ENCODE measurements at regions not wholly inside any gene's neighbourhood (a gene's known extent, or its start where the extent isn't known, plus 50 kb on each side); places are given as distances from the start of the nearest gene placed in this dataset.

- no peak for DNase-seq
Measured at GRCh38 chr5:68380078-68380477, 164.5 kb downstream of the PIK3R1 start.

- DNase-seq = no peak
Measured at GRCh38 chr5:68381060-68381459, 165.5 kb downstream of the PIK3R1 start.

- DNase-seq = no peak
Measured at GRCh38 chr5:68381909-68382308, 166.4 kb downstream of the PIK3R1 start.

- no peak for DNase-seq
Measured at GRCh38 chr5:68382640-68383039, 167.1 kb downstream of the PIK3R1 start.

- no peak for DNase-seq
Measured at GRCh38 chr5:68383888-68384310, 168.3 kb downstream of the PIK3R1 start.

GRCh38 chr5:68384936-68385594 lies 169.5 kb downstream of the PIK3R1 start:
- DNase-seq = no peak

- DNase-seq = no peak
Measured at GRCh38 chr5:68385936-68386335, 170.4 kb downstream of the PIK3R1 start.

- no peak for DNase-seq
Measured at GRCh38 chr5:68387074-68387796, 171.7 kb downstream of the PIK3R1 start.

GRCh38 chr5:68389618-68390017 lies 174.1 kb downstream of the PIK3R1 start:
- no peak for DNase-seq

- no peak for DNase-seq
Measured at GRCh38 chr5:68392617-68393016, 177.1 kb downstream of the PIK3R1 start.

GRCh38 chr5:68395302-68395701 lies 179.7 kb downstream of the PIK3R1 start:
- DNase-seq = no peak

- DNase-seq = no peak
Measured at GRCh38 chr5:68395926-68396511, 180.5 kb downstream of the PIK3R1 start.

- DNase-seq = no peak
Measured at GRCh38 chr5:68396722-68397121, 181.2 kb downstream of the PIK3R1 start.

GRCh38 chr5:68398146-68398812 lies 182.7 kb downstream of the PIK3R1 start:
- DNase-seq = no peak

- DNase-seq = no peak
Measured at GRCh38 chr5:68403301-68403700, 187.7 kb downstream of the PIK3R1 start.

- no peak for DNase-seq
Measured at GRCh38 chr5:68404246-68404645, 188.7 kb downstream of the PIK3R1 start.

- DNase-seq = no peak
Measured at GRCh38 chr5:68405026-68405684, 189.6 kb downstream of the PIK3R1 start.

- no peak for DNase-seq
Measured at GRCh38 chr5:68405784-68406743, 190.5 kb downstream of the PIK3R1 start.

GRCh38 chr5:68406767-68407241 lies 191.2 kb downstream of the PIK3R1 start:
- peak; percentile 22 for DNase-seq

- DNase-seq = no peak
Measured at GRCh38 chr5:68407311-68408239, 192.0 kb downstream of the PIK3R1 start.

Data from CD4-positive, alpha-beta T cell treated with Interleukin-15 for 1 hour (primary cell).